IPS-18a (cell line): ENCODE measurements at regions not wholly inside any gene's neighbourhood (a gene's known extent, or its start where the extent isn't known, plus 50 kb on each side); places are given as distances from the start of the nearest gene placed in this dataset.
"Not testable (repeated sequence)": the region's sequence is repeated elsewhere in the genome, so short reads cannot be mapped to it uniquely, and the experiment has no call there.

Source experiments
- H3K27ac ChIP-seq: one replicate; pipeline ENCODE4 v1.5.1; 2013; ENCODE audit warnings: low read length
- H3K27me3 ChIP-seq: one replicate; pipeline ENCODE4 v1.6.1; 2013; ENCODE audit warnings: mild to moderate bottlenecking, low read length; ENCODE audit not compliant: control insufficient read depth, insufficient read depth
- H3K36me3 ChIP-seq: one replicate; pipeline ENCODE4 v1.6.1; 2013; ENCODE audit warnings: low read depth, low read length; ENCODE audit not compliant: control insufficient read depth
- H3K4me1 ChIP-seq: one replicate; pipeline ENCODE4 v1.6.1; 2013; ENCODE audit warnings: low read depth, low read length; ENCODE audit not compliant: control insufficient read depth
- H3K4me3 ChIP-seq: one replicate; pipeline ENCODE4 v1.5.1; 2013; ENCODE audit warnings: low read length
- H3K9ac ChIP-seq: one replicate; pipeline ENCODE4 v1.6.1; 2013; ENCODE audit warnings: mild to moderate bottlenecking, low read length, moderate library complexity
- H3K9me3 ChIP-seq: one replicate; pipeline ENCODE4 v1.6.1; 2013; ENCODE audit warnings: low read depth, low read length; ENCODE audit not compliant: control insufficient read depth

- Histone ChIP-seq H3K9ac (no peak overlapping the region), H3K9me3 (no peaks in the 10 kb centered on the region), H3K27me3 (peaks cover 8% of the 10 kb centered on the region), H3K4me1 (peaks cover 15% of the 10 kb centered on the region), H3K4me3 (no peak overlapping the region), H3K27ac (no peak overlapping the region), H3K36me3 (no peaks in the 10 kb centered on the region)
These were observed 353.3 kb upstream of the VSTM2A start for GRCh38 chr7:54188843-54189242.

GRCh38 chr7:54189330-54189729 is 352.8 kb upstream of the VSTM2A start:
- H3K9ac ChIP-seq = no peak overlapping the region
- H3K9me3 ChIP-seq = no peaks in the 10 kb centered on the region
- H3K4me3 ChIP-seq = peak overlapping the region; percentile 23
- no peaks in the 10 kb centered on the region for H3K36me3 ChIP-seq
- H3K27me3 ChIP-seq = peaks cover 8% of the 10 kb centered on the region
- H3K27ac ChIP-seq = no peak overlapping the region
- peaks cover 15% of the 10 kb centered on the region for H3K4me1 ChIP-seq

GRCh38 chr7:54201501-54201900 is 340.7 kb upstream of the VSTM2A start:
- Histone ChIP-seq H3K27ac (no peak overlapping the region), H3K9ac (no peak overlapping the region), H3K4me3 (no peak overlapping the region), H3K27me3 (no peaks in the 10 kb centered on the region), H3K9me3 (peaks cover 3% of the 10 kb centered on the region), H3K4me1 (no peaks in the 10 kb centered on the region), H3K36me3 (no peaks in the 10 kb centered on the region)

DNA sequence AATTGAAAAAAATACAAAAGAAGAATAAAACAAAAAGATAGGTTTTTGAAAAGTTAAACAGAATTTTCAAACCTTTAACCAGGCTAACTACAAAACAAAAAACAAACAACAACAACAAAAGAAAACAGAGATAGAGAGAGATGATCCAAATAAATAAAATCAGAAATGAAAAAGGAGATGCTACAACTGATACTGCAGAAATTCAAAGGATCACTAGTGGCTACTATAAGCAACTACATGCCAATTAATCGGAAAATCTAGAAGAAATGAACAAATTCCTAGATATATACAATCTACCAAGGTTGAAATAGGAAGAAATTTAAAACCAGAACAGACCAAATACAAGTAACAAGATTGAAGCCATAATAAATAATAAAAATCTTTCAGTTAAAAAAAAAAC is 326.8 kb upstream of the VSTM2A start:
- Histone ChIP-seq H3K9me3 (peaks cover 34% of the 10 kb centered on the region), H3K36me3 (no peaks in the 10 kb centered on the region)

GRCh38 chr7:54226030-54226429 is 316.1 kb upstream of the VSTM2A start:
- not testable (repeated sequence) for H3K36me3 ChIP-seq, H3K27me3 ChIP-seq, H3K9me3 ChIP-seq, H3K9ac ChIP-seq, H3K27ac ChIP-seq, H3K4me3 ChIP-seq, H3K4me1 ChIP-seq

More for the DNA sequence above, 326.8 kb upstream of the VSTM2A start:
- Histone ChIP-seq H3K27me3 (no peaks in the 10 kb centered on the region), H3K9ac (no peak overlapping the region), H3K4me1 (no peaks in the 10 kb centered on the region), H3K4me3 (no peak overlapping the region), H3K27ac (no peak overlapping the region)

GRCh38 chr7:54242776-54243175 is 299.4 kb upstream of the VSTM2A start:
- Histone ChIP-seq H3K9me3 (no peaks in the 10 kb centered on the region), H3K4me1 (no peaks in the 10 kb centered on the region), H3K9ac (no peak overlapping the region), H3K27ac (no peak overlapping the region), H3K4me3 (no peak overlapping the region), H3K36me3 (no peaks in the 10 kb centered on the region), H3K27me3 (no peaks in the 10 kb centered on the region)

- Histone ChIP-seq H3K4me1 (no peaks in the 10 kb centered on the region), H3K27ac (no peak overlapping the region), H3K9ac (no peak overlapping the region), H3K27me3 (no peaks in the 10 kb centered on the region), H3K4me3 (no peak overlapping the region), H3K9me3 (no peaks in the 10 kb centered on the region), H3K36me3 (no peaks in the 10 kb centered on the region)
These were observed 297.2 kb upstream of the VSTM2A start for GRCh38 chr7:54245020-54245419.

GRCh38 chr7:54249686-54250085 is 292.5 kb upstream of the VSTM2A start:
- Histone ChIP-seq H3K9ac (no peak overlapping the region), H3K36me3 (no peaks in the 10 kb centered on the region), H3K27ac (no peak overlapping the region), H3K4me1 (no peaks in the 10 kb centered on the region), H3K27me3 (no peaks in the 10 kb centered on the region), H3K9me3 (no peaks in the 10 kb centered on the region), H3K4me3 (no peak overlapping the region)

- H3K27me3 ChIP-seq = no peaks in the 10 kb centered on the region
- H3K9me3 ChIP-seq = no peaks in the 10 kb centered on the region
- no peaks in the 10 kb centered on the region for H3K4me1 ChIP-seq
- no peak overlapping the region for H3K4me3 ChIP-seq
- H3K9ac ChIP-seq = no peak overlapping the region
- H3K36me3 ChIP-seq = no peaks in the 10 kb centered on the region
- no peak overlapping the region for H3K27ac ChIP-seq
These were observed 289.7 kb upstream of the VSTM2A start for GRCh38 chr7:54252256-54253035.

GRCh38 chr7:54253036-54253373 is 289.2 kb upstream of the VSTM2A start:
- no peaks in the 10 kb centered on the region for H3K9me3 ChIP-seq
- H3K36me3 ChIP-seq = no peaks in the 10 kb centered on the region
- no peak overlapping the region for H3K27ac ChIP-seq
- H3K4me3 ChIP-seq = no peak overlapping the region
- H3K9ac ChIP-seq = no peak overlapping the region
- no peaks in the 10 kb centered on the region for H3K4me1 ChIP-seq
- H3K27me3 ChIP-seq = no peaks in the 10 kb centered on the region

DNA sequence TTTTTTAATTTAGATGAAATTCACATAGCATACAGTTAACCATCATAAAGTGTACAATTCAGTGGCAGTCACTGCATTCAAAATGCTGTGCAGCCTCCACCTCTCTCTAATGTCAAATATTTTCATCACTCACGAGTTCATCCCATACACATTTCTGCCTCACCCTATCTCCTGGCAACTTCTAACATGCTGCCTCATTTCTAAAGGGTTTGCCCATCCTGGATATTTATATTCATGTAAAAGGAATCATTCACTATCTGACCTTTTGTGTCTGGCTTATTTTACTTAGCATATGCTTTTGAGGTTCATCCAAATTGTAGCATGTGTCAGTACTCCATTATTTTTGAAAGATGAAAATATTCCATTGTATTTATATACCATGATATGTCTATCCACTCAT is 286.9 kb upstream of the VSTM2A start:
- Histone ChIP-seq H3K27me3 (no peaks in the 10 kb centered on the region), H3K4me1 (no peaks in the 10 kb centered on the region), H3K9ac (no peak overlapping the region), H3K36me3 (no peaks in the 10 kb centered on the region), H3K27ac (no peak overlapping the region), H3K4me3 (no peak overlapping the region), H3K9me3 (no peaks in the 10 kb centered on the region)

DNA sequence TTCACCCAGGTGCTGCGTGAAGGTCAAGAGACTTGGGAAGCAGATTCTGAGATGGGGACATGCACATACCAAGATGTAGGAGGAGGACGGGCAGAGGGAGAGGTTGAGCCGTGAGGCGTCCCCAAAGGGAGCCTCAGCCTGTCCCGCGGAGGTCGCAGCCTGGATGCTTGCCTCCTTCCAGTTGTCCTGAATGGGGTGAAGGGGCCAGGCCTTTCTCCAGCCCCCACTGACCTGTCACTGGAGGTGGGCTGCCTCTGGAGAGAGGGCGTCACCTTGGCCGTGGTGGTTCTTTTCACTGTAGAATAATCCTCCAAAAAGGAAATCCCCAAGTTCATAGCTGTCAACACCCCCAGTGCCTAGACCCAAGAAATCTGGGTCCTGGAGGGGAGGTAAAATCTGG is 283.0 kb upstream of the VSTM2A start:
- H3K36me3 ChIP-seq = no peaks in the 10 kb centered on the region
- no peak overlapping the region for H3K9ac ChIP-seq
- no peak overlapping the region for H3K27ac ChIP-seq
- no peaks in the 10 kb centered on the region for H3K4me1 ChIP-seq
- no peaks in the 10 kb centered on the region for H3K9me3 ChIP-seq
- H3K4me3 ChIP-seq = no peak overlapping the region
- H3K27me3 ChIP-seq = no peaks in the 10 kb centered on the region
